Heart left ventricle (tissue), 16 donors: ENCODE measurements at regions not wholly inside any gene's neighbourhood (a gene's known extent, or its start where the extent isn't known, plus 50 kb on each side); places are given as distances from the start of the nearest gene placed in this dataset.
"Not testable (repeated sequence)": the region's sequence is repeated elsewhere in the genome, so short reads cannot be mapped to it uniquely, and the experiment has no call there.

ENCODE experiments used
- ATAC-seq, 4 donors: fragments of 200-7000 bp; cut with Tn5 transposase; one replicate each; pipeline ENCODE4 v1.9.1; 2020 to 2022; ENCODE audit warnings: moderate library complexity in 4 of 4, mild to moderate bottlenecking in 3 of 4, moderate number of reproducible peaks in 1 of 4
- DNase-seq, 5 donors: peaks; one replicate each; pipeline ENCODE4 v3.0.0-alpha.2; 2020
- H3K27ac ChIP-seq, 12 donors: fragments of 200-600 bp; sonication (generic) in 4 of 12; one replicate each; pipeline versions ENCODE4 v1.5.0 to v1.8.0; 2016 to 2022; ENCODE audit warnings: mild to moderate bottlenecking in 2 of 12
- H3K27me3 ChIP-seq, 9 donors: fragments of 200-600 bp; sonication (generic) in 2 of 9; one replicate each; pipeline versions ENCODE4 v1.5.1 to v1.8.0; 2016 to 2022; ENCODE audit warnings: mild to moderate bottlenecking in 3 of 9
- H3K36me3 ChIP-seq, 9 donors: fragments of 200-600 bp; sonication (generic) in 2 of 9; one replicate each; pipeline versions ENCODE4 v1.5.0 to v1.8.0; 2018 to 2022; ENCODE audit warnings: mild to moderate bottlenecking in 2 of 9
- H3K4me1 ChIP-seq, 12 donors: fragments of 200-600 bp; sonication (generic) in 4 of 12; one replicate each; pipeline versions ENCODE4 v1.5.0 to v1.8.0; 2016 to 2022; ENCODE audit warnings: mild to moderate bottlenecking in 3 of 12
- H3K4me3 ChIP-seq, 12 donors: fragments of 200-600 bp; sonication (generic) in 4 of 12; one replicate each; pipeline versions ENCODE4 v1.5.0 to v1.8.0; 2017 to 2022; ENCODE audit warnings: mild to moderate bottlenecking in 9 of 12, moderate library complexity in 4 of 12
- H3K9me3 ChIP-seq, 12 donors: fragments of 200-600 bp; sonication (generic) in 4 of 12; one replicate each; pipeline versions ENCODE4 v1.5.0 to v1.8.0; 2016 to 2022; ENCODE audit warnings: mild to moderate bottlenecking in 1 of 12
- POLR2A ChIP-seq, 2 donors: fragments of 450-650 bp; IDR thresholded peaks; one replicate each; pipeline ENCODE4 v1.6.1; 2017; ENCODE audit warnings: antibody characterized with exemption in 2 of 2, mild to moderate bottlenecking in 2 of 2, moderate library complexity in 2 of 2
- WGBS, 4 donors: extraction: QIAGEN DNeasy Blood & Tissue Kit in 2 of 4; methylation state at CpG; one replicate each; pipeline versions ENCODE4 v1.1.5 to v1.1.7; 2013 to 2018; 5-methylcytosine and 5-hydroxymethylcytosine counted together
- intact Hi-C, 10 donors: fragments of 100-400 bp; cut with DNase I; formaldehyde crosslinking; loops; one replicate each; pipeline versions ENCODE4 v1.11.1 to v1.14.2; 2022
- TF ChIP-seq, protein P1 (sequence below), 12 donors: fragments of 200-600 bp; sonication (generic) in 4 of 12; IDR thresholded peaks; one replicate each; pipeline versions ENCODE4 v1.5.0 to v1.8.0; 2018 to 2022; ENCODE audit warnings: antibody characterized with exemption in 12 of 12, mild to moderate bottlenecking in 5 of 12
- donor health status: ischemic (EF 13 %, LVEDD 7.1; RV severe dilation, severe dysfunction).
- donor health status: healthy with polysubstance abuse.
- donor health status: DM: no; HTN: yes; CAD: no.
- donor health status: DM: no; HTN: no; CAD: no.
- donor health status: ischemic (EF 25% LVEDD 6.9; RV normal size, moderate dysfunction).
- donor health status: ischemic (EF 25% LVEDD 5.7; RV mildly dilated, moderate dysfunction).
- donor health status: healthy.
- donor health status: DM: yes; HTN: yes; CAD: no.
- donor health status: ischemic (EF 35%, LVEDD 5.7; RV mildly dilated, moderate dysfunction).
- donor health status: nonischemic (EF 11% LVEDD 7.7; RV severe dilation, severe dysfunction).
- donor health status: DM: yes; HTN: yes; CAD: no.
- donor health status: PGD.
- donor health status: ischemic (EF 29% LVEDD 5.4; RV normal size, mild dysfunction).
- donor health status: nonischemic (EF 23%, LVEDD 6.1; RV moderate dilation, normal function).

GRCh38 chr2:129922571-129923264, 56.7 kb upstream of the RAB6C start:
- 20 to 31% (median 26%) methylated on average over 18 to 21 of the region's 21 CpGs for WGBS, 4 donors
- H3K27me3 ChIP-seq: peaks cover 4 to 34% (median 15%) of the 10 kb centered on the region in 9 donors
- H3K4me1 ChIP-seq: peaks cover 0 to 11% (median 3%) of the 10 kb centered on the region in 12 donors
- H3K27ac ChIP-seq: no peak overlapping the region
- no peak overlapping the region for H3K4me3 ChIP-seq
- ATAC-seq: peak in 2 of 4 donors; percentile 22 to 29
- intact Hi-C loops: loop anchor here in 2 of 10 donors (5.0 kb wide), 3 partner anchors 55 to 1745 kb away; no protein-coding TSS in a partner anchor
- peaks cover 0 to 30% (median 20%) of the 10 kb centered on the region in 12 donors for H3K9me3 ChIP-seq
- DNase-seq: no peak
- TF ChIP-seq, protein P1, sequence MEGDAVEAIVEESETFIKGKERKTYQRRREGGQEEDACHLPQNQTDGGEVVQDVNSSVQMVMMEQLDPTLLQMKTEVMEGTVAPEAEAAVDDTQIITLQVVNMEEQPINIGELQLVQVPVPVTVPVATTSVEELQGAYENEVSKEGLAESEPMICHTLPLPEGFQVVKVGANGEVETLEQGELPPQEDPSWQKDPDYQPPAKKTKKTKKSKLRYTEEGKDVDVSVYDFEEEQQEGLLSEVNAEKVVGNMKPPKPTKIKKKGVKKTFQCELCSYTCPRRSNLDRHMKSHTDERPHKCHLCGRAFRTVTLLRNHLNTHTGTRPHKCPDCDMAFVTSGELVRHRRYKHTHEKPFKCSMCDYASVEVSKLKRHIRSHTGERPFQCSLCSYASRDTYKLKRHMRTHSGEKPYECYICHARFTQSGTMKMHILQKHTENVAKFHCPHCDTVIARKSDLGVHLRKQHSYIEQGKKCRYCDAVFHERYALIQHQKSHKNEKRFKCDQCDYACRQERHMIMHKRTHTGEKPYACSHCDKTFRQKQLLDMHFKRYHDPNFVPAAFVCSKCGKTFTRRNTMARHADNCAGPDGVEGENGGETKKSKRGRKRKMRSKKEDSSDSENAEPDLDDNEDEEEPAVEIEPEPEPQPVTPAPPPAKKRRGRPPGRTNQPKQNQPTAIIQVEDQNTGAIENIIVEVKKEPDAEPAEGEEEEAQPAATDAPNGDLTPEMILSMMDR (IDR thresholded peaks at IDR 0.05): no peak
- TF ChIP-seq POLR2A (IDR thresholded peaks at IDR 0.05): no peak
- no peaks in the 10 kb centered on the region for H3K36me3 ChIP-seq

GRCh38 chr2:129923265-129924091, 56.0 kb upstream of the RAB6C start:
- ATAC-seq (peak; percentile 54 to 74 (median 64)), DNase-seq (no peak)
- TF ChIP-seq, protein P1 (IDR thresholded peaks at IDR 0.05): peak; percentile 22 to 59 (median 48)
- no peak for TF ChIP-seq POLR2A (IDR thresholded peaks at IDR 0.05)
- Histone ChIP-seq H3K36me3 (no peaks in the 10 kb centered on the region), H3K4me1 (peaks cover 0 to 11% (median 3%) of the 10 kb centered on the region in 12 donors), H3K4me3 (no peak overlapping the region), H3K27me3 (peaks cover 4 to 39% (median 15%) of the 10 kb centered on the region in 9 donors), H3K27ac (no peak overlapping the region), H3K9me3 (peaks cover 0 to 22% (median 14%) of the 10 kb centered on the region in 12 donors)
- intact Hi-C loops: loop anchor here in 2 of 10 donors (2.0 to 5.0 kb wide), 4 partner anchors 56 to 1746 kb away; no protein-coding TSS in a partner anchor
- 3 to 6% (median 5%) methylated on average over 11 to 30 of the region's 30 CpGs for WGBS, 4 donors

GRCh38 chr2:129924115-129924514, 55.4 kb upstream of the RAB6C start:
- not testable (repeated sequence) for H3K4me3 ChIP-seq, DNase-seq, H3K27ac ChIP-seq, ATAC-seq, H3K36me3 ChIP-seq
- intact Hi-C loops: loop anchor here in 2 of 10 donors (2.0 to 5.0 kb wide), 4 partner anchors 57 to 1747 kb away; no protein-coding TSS in a partner anchor
- Histone ChIP-seq H3K4me1 (peaks cover 0 to 11% (median 3%) of the 10 kb centered on the region in 12 donors), H3K27me3 (peaks cover 4 to 39% (median 15%) of the 10 kb centered on the region in 9 donors), H3K9me3 (peaks cover 0 to 16% (median 8%) of the 10 kb centered on the region in 12 donors)
- WGBS, 4 donors: 69 to 80% (median 71%) methylated on average over 12 of the region's 12 CpGs

DNA sequence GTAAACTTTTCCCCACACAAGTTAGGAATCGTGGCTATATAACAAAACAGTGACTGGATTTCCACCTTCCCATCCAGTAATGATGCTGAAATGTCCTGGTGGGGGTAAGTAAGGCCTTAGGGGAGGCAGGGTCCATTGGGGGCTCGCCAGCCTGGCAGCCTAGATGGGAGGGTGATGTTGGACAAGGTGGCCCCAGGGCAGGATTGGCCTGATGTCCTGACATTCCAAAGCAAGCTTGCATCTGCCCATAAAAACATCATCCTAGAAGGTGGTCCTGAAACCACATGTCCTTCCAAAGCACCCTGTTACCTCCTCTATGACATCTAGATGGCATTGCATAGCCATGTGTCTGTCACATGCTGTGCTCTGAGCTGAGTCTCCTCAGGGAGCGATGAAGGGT, 54.1 kb upstream of the RAB6C start:
- no peak for TF ChIP-seq POLR2A (IDR thresholded peaks at IDR 0.05)
- TF ChIP-seq, protein P1 (IDR thresholded peaks at IDR 0.05): no peak
- 46 to 63% (median 50%) methylated on average over 3 of the region's 3 CpGs for WGBS, 4 donors
- intact Hi-C loops: loop anchor here in 1 of 10 donors (2.0 kb wide), 1 partner anchor 1189 kb away; no protein-coding TSS in a partner anchor

More for the DNA sequence above, 54.1 kb upstream of the RAB6C start:
- Histone ChIP-seq H3K27ac (no peak overlapping the region), H3K27me3 (peaks cover 4 to 44% (median 15%) of the 10 kb centered on the region in 9 donors), H3K4me1 (peaks cover 0 to 11% (median 3%) of the 10 kb centered on the region in 12 donors), H3K9me3 (peaks cover 0 to 3% (median 0%) of the 10 kb centered on the region in 12 donors), H3K4me3 (no peak overlapping the region), H3K36me3 (no peaks in the 10 kb centered on the region)
- no peak for DNase-seq
- ATAC-seq: no peak
